WERI-Rb-1 (cell line): ENCODE measurements at regions not wholly inside any gene's neighbourhood (a gene's known extent, or its start where the extent isn't known, plus 50 kb on each side); places are given as distances from the start of the nearest gene placed in this dataset.

ENCODE experiments used
- DNase-seq: peaks from one replicate; pipeline ENCODE4 v3.0.0-alpha.2; 2020
- H3K27ac ChIP-seq: fragments of 250-450 bp; sonication (Bioruptor Pico); 2 replicates; pipeline ENCODE4 v1.5.1; 2020; ENCODE audit warnings: mild to moderate bottlenecking, moderate library complexity
- H3K27me3 ChIP-seq: fragments of 250-450 bp; sonication (Bioruptor Pico); 2 replicates; pipeline ENCODE4 v1.5.1; 2021; ENCODE audit warnings: mild to moderate bottlenecking, low read depth, moderate library complexity; ENCODE audit not compliant: insufficient read depth, severe bottlenecking
- H3K36me3 ChIP-seq: fragments of 250-450 bp; sonication (Bioruptor Pico); 2 replicates; pipeline ENCODE4 v1.5.1; 2020; ENCODE audit warnings: mild to moderate bottlenecking, moderate library complexity
- H3K4me3 ChIP-seq: 2 replicates; pipeline ENCODE4 v1.5.1; 2011; ENCODE audit warnings: low read depth, mild to moderate bottlenecking, control low read depth, low read length
- H3K9me3 ChIP-seq: fragments of 250-450 bp; sonication (Bioruptor Pico); 2 replicates; pipeline ENCODE4 v1.5.1; 2021; ENCODE audit warnings: mild to moderate bottlenecking, moderate library complexity; ENCODE audit not compliant: severe bottlenecking
- CTCF ChIP-seq: IDR thresholded peaks from 2 replicates; pipeline ENCODE4 v1.5.1; 2011; ENCODE audit warnings: low read depth, mild to moderate bottlenecking, control low read depth, inconsistent platforms, low read length

GRCh38 chr10:90204956-90205314, 503.5 kb downstream of the KIF20B start:
- H3K4me3 ChIP-seq, result no peak overlapping the region
- no peaks in the 10 kb centered on the region for H3K9me3 ChIP-seq
- no peak overlapping the region for H3K27ac ChIP-seq
- TF ChIP-seq CTCF, result no peak
- no peak for DNase-seq
- no peaks in the 10 kb centered on the region for H3K36me3 ChIP-seq
- no peaks in the 10 kb centered on the region for H3K27me3 ChIP-seq

- Histone ChIP-seq H3K27me3 (no peaks in the 10 kb centered on the region), H3K27ac (no peak overlapping the region), H3K9me3 (no peaks in the 10 kb centered on the region), H3K36me3 (no peaks in the 10 kb centered on the region), H3K4me3 (no peak overlapping the region)
- TF ChIP-seq CTCF, result no peak
- DNase-seq, result no peak
These were observed 503.9 kb downstream of the KIF20B start for GRCh38 chr10:90205340-90205739.

- Histone ChIP-seq H3K27ac (no peak overlapping the region), H3K9me3 (no peaks in the 10 kb centered on the region), H3K27me3 (no peaks in the 10 kb centered on the region), H3K36me3 (no peaks in the 10 kb centered on the region), H3K4me3 (no peak overlapping the region)
- no peak for DNase-seq
- TF ChIP-seq CTCF, result no peak
These were observed 512.0 kb downstream of the KIF20B start for GRCh38 chr10:90213346-90213745.

- no peak for DNase-seq
- Histone ChIP-seq H3K9me3 (no peaks in the 10 kb centered on the region), H3K36me3 (no peaks in the 10 kb centered on the region), H3K4me3 (no peak overlapping the region), H3K27me3 (no peaks in the 10 kb centered on the region), H3K27ac (no peak overlapping the region)
- TF ChIP-seq CTCF, result no peak
These were observed 517.5 kb downstream of the KIF20B start for GRCh38 chr10:90218846-90219245.

GRCh38 chr10:90222372-90222771, 521.0 kb downstream of the KIF20B start:
- DNase-seq, result no peak
- Histone ChIP-seq H3K27ac (no peak overlapping the region), H3K9me3 (no peaks in the 10 kb centered on the region), H3K4me3 (no peak overlapping the region), H3K27me3 (no peaks in the 10 kb centered on the region), H3K36me3 (no peaks in the 10 kb centered on the region)
- no peak for TF ChIP-seq CTCF

GRCh38 chr10:90222939-90223338, 521.5 kb downstream of the KIF20B start:
- no peak for DNase-seq
- no peaks in the 10 kb centered on the region for H3K9me3 ChIP-seq
- H3K27me3 ChIP-seq, result no peaks in the 10 kb centered on the region
- TF ChIP-seq CTCF, result no peak
- H3K36me3 ChIP-seq, result no peaks in the 10 kb centered on the region
- no peak overlapping the region for H3K27ac ChIP-seq
- no peak overlapping the region for H3K4me3 ChIP-seq
